ENCODE measurements at regions not wholly inside any gene's neighbourhood (a gene's known extent, or its start where the extent isn't known, plus 50 kb on each side); places are given as distances from the start of the nearest gene placed in this dataset.

DNA sequence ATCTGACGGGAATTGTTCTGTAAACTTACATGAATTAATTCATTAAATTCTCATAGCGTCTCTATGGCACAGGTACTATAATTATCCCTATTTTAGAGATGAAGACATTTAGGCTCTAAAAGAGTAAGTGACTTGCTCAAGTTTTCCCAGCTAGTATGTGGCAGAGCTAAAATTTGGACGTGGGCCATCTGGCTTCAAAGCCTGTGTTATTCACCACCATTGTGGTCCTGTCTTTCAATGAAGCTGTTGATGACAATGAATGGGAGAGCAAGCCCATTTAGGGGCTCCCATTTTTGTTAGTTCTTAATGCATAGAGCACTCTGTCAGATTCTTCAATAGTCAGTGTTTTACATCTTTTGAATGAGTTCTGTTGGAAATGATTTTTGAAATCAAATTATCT, 236.0 kb upstream of the CD180 start:
- Histone ChIP-seq H3K4me2 (ENCODE audit: insufficient read depth, low read length) (no peak overlapping the region), H3K36me3 (ENCODE audit: control insufficient read depth in 2 of 2, extremely low read depth in 1 of 2, insufficient read depth in 2 of 2, low read length in 2 of 2) (no peaks in the 10 kb centered on the region), H3K27me3 (ENCODE audit: control insufficient read depth in 2 of 2, insufficient read depth in 2 of 2, low read length in 2 of 2) (no peaks in the 10 kb centered on the region), H3K27ac (ENCODE audit: insufficient read depth, low read depth, low read length) (no peak overlapping the region), H3K9me3 (replicated peaks; ENCODE audit: control insufficient read depth, insufficient read depth, low read length) (no peaks in the 10 kb centered on the region), H3K4me3 (replicated peaks in 1 of 3; ENCODE audit: insufficient read depth in 1 of 3, low read depth in 1 of 3, low read length in 3 of 3) (no peak overlapping the region), H4K20me1 (replicated peaks; ENCODE audit: control insufficient read depth, extremely low read depth, insufficient read depth, low read length) (no peaks in the 10 kb centered on the region), H2AFZ (ENCODE audit: low read depth, low read length) (no peak overlapping the region), H3K9ac (replicated peaks; ENCODE audit: extremely low read depth, insufficient read depth, low read length) (no peak overlapping the region), H3K9me1 (replicated peaks; ENCODE audit: control insufficient read depth, extremely low read depth, insufficient read depth, low read length) (no peaks in the 10 kb centered on the region), H3K4me1 (ENCODE audit: control insufficient read depth, extremely low read depth, insufficient read depth, low read length) (no peaks in the 10 kb centered on the region), H3K79me2 (ENCODE audit: control insufficient read depth, insufficient read depth, low read length) (no peaks in the 10 kb centered on the region)
- FAIRE-seq (no peak), DNase-seq (ENCODE audit: low read depth, low spot score) (no peak)
- dilution Hi-C loops (cut with MboI; ENCODE audit: extremely low pct_ligation_motif_present, low sequenced_read_pairs) (no loop called here), intact Hi-C loops (cut with micrococcal nuclease) (no loop called here)
- BruUV-seq (replicated peaks), result no TSS peak
- ChIA-PET CTCF (no interaction called here), POLR2A (no interaction called here)
- TF ChIP-seq MYC (IDR thresholded peaks at IDR 0.05; ENCODE audit: low read depth, low read length), result no peak
- TF ChIP-seq GATA2 (IDR thresholded peaks at IDR 0.05; ENCODE audit: insufficient read depth, insufficient read length, low read depth, low read length), result no peak
- TF ChIP-seq POLR2AphosphoS5 (IDR thresholded peaks at IDR 0.05; ENCODE audit: insufficient read depth, low read depth, low read length), result no peak
- no peak for TF ChIP-seq POLR2A (IDR thresholded peaks at IDR 0.05; ENCODE audit: low read depth, low read length)
- no peak for TF ChIP-seq EZH2 (IDR thresholded peaks at IDR 0.05; ENCODE audit: borderline replicate concordance, low read depth, low read length, severe bottlenecking)
- TF ChIP-seq JUN (IDR thresholded peaks at IDR 0.05; ENCODE audit: borderline replicate concordance, insufficient read depth, insufficient read length, low read depth), result no peak
- TF ChIP-seq, protein P1, sequence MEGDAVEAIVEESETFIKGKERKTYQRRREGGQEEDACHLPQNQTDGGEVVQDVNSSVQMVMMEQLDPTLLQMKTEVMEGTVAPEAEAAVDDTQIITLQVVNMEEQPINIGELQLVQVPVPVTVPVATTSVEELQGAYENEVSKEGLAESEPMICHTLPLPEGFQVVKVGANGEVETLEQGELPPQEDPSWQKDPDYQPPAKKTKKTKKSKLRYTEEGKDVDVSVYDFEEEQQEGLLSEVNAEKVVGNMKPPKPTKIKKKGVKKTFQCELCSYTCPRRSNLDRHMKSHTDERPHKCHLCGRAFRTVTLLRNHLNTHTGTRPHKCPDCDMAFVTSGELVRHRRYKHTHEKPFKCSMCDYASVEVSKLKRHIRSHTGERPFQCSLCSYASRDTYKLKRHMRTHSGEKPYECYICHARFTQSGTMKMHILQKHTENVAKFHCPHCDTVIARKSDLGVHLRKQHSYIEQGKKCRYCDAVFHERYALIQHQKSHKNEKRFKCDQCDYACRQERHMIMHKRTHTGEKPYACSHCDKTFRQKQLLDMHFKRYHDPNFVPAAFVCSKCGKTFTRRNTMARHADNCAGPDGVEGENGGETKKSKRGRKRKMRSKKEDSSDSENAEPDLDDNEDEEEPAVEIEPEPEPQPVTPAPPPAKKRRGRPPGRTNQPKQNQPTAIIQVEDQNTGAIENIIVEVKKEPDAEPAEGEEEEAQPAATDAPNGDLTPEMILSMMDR (IDR thresholded peaks at IDR 0.05; ENCODE audit: extremely low read depth in 1 of 2, insufficient read depth in 1 of 2, low read depth in 1 of 2, low read length in 2 of 2), result no peak
- TF ChIP-seq, protein P2, sequence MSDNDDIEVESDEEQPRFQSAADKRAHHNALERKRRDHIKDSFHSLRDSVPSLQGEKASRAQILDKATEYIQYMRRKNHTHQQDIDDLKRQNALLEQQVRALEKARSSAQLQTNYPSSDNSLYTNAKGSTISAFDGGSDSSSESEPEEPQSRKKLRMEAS (IDR thresholded peaks at IDR 0.05; ENCODE audit: insufficient read depth, insufficient read length), result no peak
- TF ChIP-seq FOS (IDR thresholded peaks at IDR 0.05; ENCODE audit: borderline replicate concordance, insufficient read depth, low read length), result no peak

All from endothelial cell of umbilical vein (primary cell).